ENCODE measurements at regions not wholly inside any gene's neighbourhood (a gene's known extent, or its start where the extent isn't known, plus 50 kb on each side); places are given as distances from the start of the nearest gene placed in this dataset.

DNA sequence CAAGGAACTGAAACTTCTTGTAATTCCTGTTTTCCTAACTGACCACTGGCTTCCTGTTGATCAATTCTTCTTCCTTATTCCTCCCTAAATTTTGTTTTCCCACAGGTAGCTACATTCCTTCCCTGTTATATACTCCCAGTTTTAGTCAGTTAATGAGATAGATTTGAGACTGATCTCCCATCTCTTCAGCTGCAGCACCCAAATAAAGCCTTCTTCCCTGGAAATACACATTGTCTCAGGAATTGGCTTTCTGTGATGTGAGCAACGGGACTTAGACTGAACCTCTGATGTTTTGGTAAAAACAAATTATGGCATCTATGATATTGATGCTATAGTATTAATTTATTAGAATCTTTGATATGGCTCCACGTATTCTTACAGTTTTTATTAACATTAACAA, 617.3 kb upstream of the ST8SIA4 start:
- no peak for ATAC-seq
- Histone ChIP-seq H3K4me3 (no peak overlapping the region), H3K9me1 (ENCODE audit: control insufficient read depth, insufficient read depth, low read length) (no peaks in the 10 kb centered on the region), H3K9me3 (replicated peaks; ENCODE audit: control insufficient read depth, insufficient read depth, low read depth, low read length) (no peaks in the 10 kb centered on the region), H3K36me3 (ENCODE audit: control insufficient read depth, insufficient read depth, low read length) (no peaks in the 10 kb centered on the region), H3K27ac (ENCODE audit: extremely low read depth, low read depth, low read length) (no peak overlapping the region), H3K4me2 (ENCODE audit: insufficient read depth, low read length) (no peak overlapping the region), H3K27me3 (ENCODE audit: control insufficient read depth in 2 of 2, insufficient read depth in 2 of 2, low read length in 2 of 2) (no peaks in the 10 kb centered on the region), H4K20me1 (replicated peaks; ENCODE audit: control insufficient read depth, insufficient read depth, low read length) (no peaks in the 10 kb centered on the region), H3K79me2 (ENCODE audit: control insufficient read depth, insufficient read depth, low read length) (no peaks in the 10 kb centered on the region), H3K9ac (ENCODE audit: insufficient read depth in 1 of 2, low read depth in 2 of 2, low read length in 2 of 2) (no peak overlapping the region), H3K4me1 (replicated peaks in 1 of 2; ENCODE audit: control insufficient read depth in 2 of 2, insufficient read depth in 2 of 2, low read length in 2 of 2) (no peaks in the 10 kb centered on the region), H2AFZ (ENCODE audit: low read depth, low read length) (no peak overlapping the region)
- 0% methylated on average over 2 of the region's 2 CpGs for WGBS (ENCODE audit: insufficient coverage, low coverage, missing lambda C conversion rate)
- no TSS peak for BruUV-seq (replicated peaks)
- ChIA-PET POLR2A (no interaction called here), CTCF (ENCODE audit: low intra/inter-chr PET ratio) (no interaction called here)
- TF ChIP-seq ZNF324 (CRISPR knock-in tag; IDR thresholded peaks at IDR 0.05) = no peak
- no peak for TF ChIP-seq FOXM1 (IDR thresholded peaks at IDR 0.05; ENCODE audit: low read depth)
- TF ChIP-seq FOXM1 (CRISPR knock-in tag; IDR thresholded peaks at IDR 0.05; ENCODE audit: low read depth) = no peak
- no peak for TF ChIP-seq RBM39 (optimal IDR thresholded peaks at IDR 0.05; ENCODE audit: low read depth, low read length)
- no peak for TF ChIP-seq RBM17 (IDR thresholded peaks at IDR 0.05; ENCODE audit: borderline replicate concordance, low read depth, low read length)
- no peak for TF ChIP-seq GTF2F1 (IDR thresholded peaks at IDR 0.05; ENCODE audit: low read depth, low read length)
- no peak for TF ChIP-seq ZNF217 (CRISPR knock-in tag; IDR thresholded peaks at IDR 0.05)
- TF ChIP-seq, protein P1, sequence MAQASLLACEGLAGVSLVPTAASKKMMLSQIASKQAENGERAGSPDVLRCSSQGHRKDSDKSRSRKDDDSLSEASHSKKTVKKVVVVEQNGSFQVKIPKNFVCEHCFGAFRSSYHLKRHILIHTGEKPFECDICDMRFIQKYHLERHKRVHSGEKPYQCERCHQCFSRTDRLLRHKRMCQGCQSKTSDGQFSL (CRISPR knock-in tag; IDR thresholded peaks at IDR 0.05) = no peak
- TF ChIP-seq, protein P1 (tag; IDR thresholded peaks at IDR 0.05) = no peak
- FAIRE-seq = no peak
- no peak for DNase-seq (ENCODE audit: extremely low read depth in 1 of 4, low spot score in 3 of 4)
- intact Hi-C loops (cut with micrococcal nuclease) (no loop called here), in situ Hi-C loops (cut with MboI) (no loop called here)

All from K562 (cell line).